SK-N-SH (cell line): ENCODE measurements at regions not wholly inside any gene's neighbourhood (a gene's known extent, or its start where the extent isn't known, plus 50 kb on each side); places are given as distances from the start of the nearest gene placed in this dataset.

ENCODE experiments used
- EZH2phosphoT487 ChIP-seq: fragments of 200-600 bp; sonication (generic); IDR thresholded peaks from 2 replicates; pipeline ENCODE4 v1.6.1; 2017; ENCODE audit warnings: low read depth, mixed run types, mild to moderate bottlenecking, antibody characterized with exemption, moderate library complexity, borderline replicate concordance
- FOXJ3 ChIP-seq: sonication (generic); formaldehyde crosslinking; IDR thresholded peaks from 2 replicates; pipeline ENCODE4 v1.5.1; 2020; ENCODE audit warnings: mild to moderate bottlenecking, missing genetic modification reagents
- MXI1 ChIP-seq: IDR thresholded peaks from 2 replicates; pipeline ENCODE4 v1.6.1; 2012; ENCODE audit warnings: mild to moderate bottlenecking, low read depth, low read length, improper control_type of control experiment
- TAF1 ChIP-seq: IDR thresholded peaks from 2 replicates; pipeline ENCODE4 v1.6.1; 2012; ENCODE audit warnings: low read depth, mild to moderate bottlenecking, low read length, moderate library complexity, borderline replicate concordance
- TF ChIP-seq, protein P1 (sequence below): IDR thresholded peaks from 2 replicates; pipeline ENCODE4 v1.4.0; 2012; ENCODE audit warnings: low read depth, borderline replicate concordance
- TF ChIP-seq, protein P2 (sequence below): fragments of 200-600 bp; sonication (generic); IDR thresholded peaks from 2 replicates; pipeline ENCODE4 v1.6.1; 2017; ENCODE audit warnings: antibody characterized with exemption, mild to moderate bottlenecking, moderate library complexity

DNA sequence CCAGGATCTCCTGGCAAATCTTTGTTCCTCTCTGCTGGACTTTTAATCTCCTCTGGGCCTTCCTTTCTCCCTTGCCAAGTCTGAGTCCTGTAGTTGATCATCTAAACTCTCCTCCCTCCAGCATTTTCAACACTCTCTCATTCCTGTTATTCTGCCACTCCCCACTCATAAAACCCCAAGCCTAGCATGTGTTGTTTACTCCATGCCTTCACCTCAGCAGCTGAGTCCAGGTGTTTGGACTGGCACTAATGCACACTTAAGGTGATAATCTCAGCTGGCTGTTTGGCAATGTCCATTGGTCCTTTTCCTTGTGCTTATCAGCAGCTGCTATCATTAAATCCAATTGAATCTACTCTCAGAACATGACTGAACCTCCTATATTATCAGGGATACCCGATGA, 876.8 kb upstream of the TENM4 start:
- no peak for TF ChIP-seq EZH2phosphoT487
- no peak for TF ChIP-seq FOXJ3
- TF ChIP-seq TAF1, result no peak
- TF ChIP-seq, protein P1, sequence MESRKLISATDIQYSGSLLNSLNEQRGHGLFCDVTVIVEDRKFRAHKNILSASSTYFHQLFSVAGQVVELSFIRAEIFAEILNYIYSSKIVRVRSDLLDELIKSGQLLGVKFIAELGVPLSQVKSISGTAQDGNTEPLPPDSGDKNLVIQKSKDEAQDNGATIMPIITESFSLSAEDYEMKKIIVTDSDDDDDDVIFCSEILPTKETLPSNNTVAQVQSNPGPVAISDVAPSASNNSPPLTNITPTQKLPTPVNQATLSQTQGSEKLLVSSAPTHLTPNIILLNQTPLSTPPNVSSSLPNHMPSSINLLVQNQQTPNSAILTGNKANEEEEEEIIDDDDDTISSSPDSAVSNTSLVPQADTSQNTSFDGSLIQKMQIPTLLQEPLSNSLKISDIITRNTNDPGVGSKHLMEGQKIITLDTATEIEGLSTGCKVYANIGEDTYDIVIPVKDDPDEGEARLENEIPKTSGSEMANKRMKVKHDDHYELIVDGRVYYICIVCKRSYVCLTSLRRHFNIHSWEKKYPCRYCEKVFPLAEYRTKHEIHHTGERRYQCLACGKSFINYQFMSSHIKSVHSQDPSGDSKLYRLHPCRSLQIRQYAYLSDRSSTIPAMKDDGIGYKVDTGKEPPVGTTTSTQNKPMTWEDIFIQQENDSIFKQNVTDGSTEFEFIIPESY, result no peak
- no peak for TF ChIP-seq MXI1
- TF ChIP-seq, protein P2, sequence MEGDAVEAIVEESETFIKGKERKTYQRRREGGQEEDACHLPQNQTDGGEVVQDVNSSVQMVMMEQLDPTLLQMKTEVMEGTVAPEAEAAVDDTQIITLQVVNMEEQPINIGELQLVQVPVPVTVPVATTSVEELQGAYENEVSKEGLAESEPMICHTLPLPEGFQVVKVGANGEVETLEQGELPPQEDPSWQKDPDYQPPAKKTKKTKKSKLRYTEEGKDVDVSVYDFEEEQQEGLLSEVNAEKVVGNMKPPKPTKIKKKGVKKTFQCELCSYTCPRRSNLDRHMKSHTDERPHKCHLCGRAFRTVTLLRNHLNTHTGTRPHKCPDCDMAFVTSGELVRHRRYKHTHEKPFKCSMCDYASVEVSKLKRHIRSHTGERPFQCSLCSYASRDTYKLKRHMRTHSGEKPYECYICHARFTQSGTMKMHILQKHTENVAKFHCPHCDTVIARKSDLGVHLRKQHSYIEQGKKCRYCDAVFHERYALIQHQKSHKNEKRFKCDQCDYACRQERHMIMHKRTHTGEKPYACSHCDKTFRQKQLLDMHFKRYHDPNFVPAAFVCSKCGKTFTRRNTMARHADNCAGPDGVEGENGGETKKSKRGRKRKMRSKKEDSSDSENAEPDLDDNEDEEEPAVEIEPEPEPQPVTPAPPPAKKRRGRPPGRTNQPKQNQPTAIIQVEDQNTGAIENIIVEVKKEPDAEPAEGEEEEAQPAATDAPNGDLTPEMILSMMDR, result no peak
